ENCODE measurements at regions not wholly inside any gene's neighbourhood (a gene's known extent, or its start where the extent isn't known, plus 50 kb on each side); places are given as distances from the start of the nearest gene placed in this dataset.

DNA sequence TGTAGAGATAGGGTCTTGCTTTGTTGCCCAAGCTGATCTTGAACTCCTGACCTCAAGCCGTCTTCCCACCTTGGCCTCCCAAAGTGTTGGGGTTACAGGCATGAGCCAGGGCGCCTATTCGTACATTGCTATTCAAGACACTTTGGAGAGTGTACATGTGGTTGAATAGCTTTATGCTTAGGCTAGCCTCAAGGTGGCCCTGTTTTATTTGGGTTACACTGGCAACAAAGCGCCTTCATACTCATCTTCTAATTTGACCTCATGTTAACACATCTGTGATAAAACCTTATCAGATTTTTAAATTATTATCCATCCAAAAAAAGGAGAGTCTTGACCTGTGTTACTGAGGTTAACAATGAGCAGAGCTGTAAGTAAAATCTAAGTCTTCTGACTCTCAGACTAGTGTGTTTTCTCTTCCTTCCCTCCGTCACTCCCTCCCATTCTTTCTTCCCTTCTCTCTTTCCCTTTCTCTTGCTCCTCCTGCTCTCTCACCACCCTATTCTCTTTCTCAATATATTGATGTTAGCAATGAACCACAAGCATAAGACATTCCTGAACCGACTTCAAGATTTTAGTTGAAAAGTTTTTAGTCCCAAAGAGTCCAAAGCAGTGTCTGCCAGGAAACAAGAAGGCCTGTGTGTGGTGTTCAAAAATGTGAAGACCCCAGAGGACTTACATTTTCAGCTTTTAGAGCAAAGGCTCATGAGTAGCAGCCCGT is 603.7 kb upstream of the CFAP20DC start:
- DNase-seq, result peak in 2 of 3 donors; percentile 62 to 73

DNA sequence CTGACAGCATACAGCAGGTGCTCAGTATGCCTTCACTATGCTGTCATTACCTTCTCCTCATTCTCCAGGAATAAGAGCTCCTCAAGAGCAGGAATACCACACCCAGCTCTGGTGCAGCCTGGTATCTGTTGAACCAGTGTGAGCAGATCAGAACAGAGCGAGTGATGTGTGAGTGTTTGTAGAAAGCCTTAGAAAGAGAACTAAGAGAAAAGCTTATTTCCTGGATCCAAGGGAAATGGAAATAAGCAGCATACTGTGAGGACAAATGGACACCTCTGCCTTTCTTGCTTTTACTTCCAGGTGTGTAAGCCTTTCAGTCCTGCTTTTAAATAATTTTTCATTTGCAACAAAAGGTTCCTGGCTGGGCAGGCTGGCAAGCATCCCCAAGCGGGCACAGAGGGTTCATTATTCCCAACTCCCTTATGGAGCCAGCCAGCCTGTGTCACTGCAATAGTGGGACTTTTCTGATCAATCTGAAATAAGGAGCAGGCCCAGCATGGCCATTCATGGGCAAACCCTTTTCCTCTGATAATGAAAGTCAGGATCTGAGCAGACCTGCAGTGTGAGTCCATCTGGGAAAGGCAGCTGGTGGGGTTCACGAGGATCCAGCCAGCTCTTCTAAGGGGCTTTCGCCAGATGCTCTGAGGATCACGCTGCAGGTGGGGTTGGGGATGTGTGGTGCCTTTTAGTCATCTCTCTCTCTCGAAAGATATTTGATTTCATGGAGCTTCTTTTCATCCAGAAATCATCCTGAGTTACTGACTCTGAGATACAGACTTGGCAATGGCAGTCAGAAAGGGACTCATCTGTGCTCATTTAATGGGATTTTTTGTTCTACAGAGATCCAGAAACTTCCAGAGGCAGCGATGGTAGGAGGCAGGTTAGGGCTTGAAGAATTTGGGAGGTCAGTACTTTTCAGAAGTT is 594.9 kb upstream of the CFAP20DC start:
- DNase-seq, result peak in 2 of 3 donors; percentile 6 to 54

DNA sequence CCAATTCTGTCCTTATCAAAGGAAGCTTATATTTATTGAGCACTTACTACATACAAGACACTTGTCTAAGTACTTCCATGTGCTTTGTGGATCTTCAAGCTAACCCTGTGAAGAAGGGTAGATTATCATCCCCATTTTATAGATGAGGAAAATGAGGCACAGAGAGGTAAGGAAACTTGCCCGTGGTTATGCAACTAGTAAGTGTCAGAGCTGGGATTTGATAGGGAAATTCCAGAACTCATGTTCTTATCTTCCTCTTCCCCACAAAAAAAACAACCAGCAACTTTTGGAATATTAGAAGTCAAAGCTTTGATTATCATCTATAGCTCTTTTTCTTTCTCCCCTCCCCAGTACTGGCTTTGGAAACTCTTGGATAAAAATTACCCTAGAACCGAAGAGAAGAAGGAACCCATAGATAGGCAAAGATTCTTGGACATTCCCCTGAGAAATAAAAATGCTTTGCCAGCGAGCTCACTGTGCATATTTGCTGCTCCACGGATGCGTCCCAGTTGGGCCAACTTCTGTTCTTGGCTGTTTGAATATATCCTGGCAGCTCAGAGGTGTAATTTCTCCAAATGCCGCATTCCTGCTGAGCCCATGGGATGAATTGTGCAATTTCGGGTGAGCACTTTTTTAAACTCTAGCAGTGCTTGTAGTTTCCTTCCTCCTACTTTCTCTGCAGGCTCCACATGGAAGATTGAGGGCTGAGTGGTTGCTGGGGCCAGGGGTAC is 591.5 kb upstream of the CFAP20DC start:
- DNase-seq, result peak; percentile 38 to 83 (median 66)

DNA sequence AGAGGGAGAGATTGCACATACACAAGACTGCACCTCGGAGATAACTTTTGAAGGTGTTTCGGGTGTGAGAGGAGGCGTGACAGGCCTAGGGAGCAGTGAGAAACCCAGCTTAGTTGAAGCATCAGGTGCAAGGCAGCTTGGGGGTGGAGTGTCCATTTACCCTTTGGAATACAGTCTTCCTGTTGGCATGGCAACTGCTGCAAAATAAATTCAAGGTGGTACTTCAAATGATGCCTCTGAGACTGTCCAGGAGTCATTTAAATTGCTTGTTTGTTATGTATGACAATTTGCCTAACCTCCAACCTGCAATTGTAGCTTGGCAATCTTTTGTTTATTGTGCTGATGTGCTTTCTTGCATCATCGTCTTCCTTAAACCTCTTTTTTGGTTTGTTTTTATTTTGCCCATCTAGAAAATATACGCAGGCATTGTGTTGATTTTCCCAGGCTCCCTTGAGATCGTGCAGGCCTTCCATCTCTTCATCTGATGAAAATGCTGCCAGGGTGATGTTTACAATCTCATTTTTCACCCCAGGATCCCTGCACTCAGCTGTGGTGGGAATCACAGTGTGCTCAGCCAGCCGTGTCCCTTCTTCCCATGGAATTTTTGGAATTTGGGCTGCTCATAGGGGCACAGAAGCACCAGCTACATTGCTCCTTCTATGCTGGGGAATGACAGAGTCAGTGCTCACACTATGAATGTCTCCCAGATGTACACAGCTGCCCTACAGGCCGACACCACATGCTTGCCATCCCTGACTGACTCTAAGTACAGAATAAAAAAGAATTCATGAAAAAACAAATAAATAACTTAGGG is 583.1 kb upstream of the CFAP20DC start:
- DNase-seq, result peak in 1 of 3 donors; percentile 53

DNA sequence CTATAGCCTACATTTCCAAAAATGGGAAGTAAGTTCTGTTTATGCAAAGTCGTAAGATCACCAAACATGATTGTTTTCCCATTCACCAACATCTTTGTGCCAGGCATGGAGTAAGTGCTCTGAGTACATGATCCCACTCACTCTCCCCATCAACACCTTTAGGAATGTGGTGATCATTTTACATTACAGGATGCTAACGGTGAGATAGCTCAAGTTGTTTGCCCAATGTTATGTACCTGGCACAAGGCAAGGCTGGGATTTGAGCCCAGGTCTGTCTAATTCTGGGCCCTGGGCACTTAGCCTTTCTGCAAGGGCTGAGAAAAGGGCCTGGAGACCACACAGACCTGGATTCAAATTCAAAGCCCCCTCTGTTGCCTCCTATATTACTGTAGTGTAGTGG is 581.7 kb upstream of the CFAP20DC start:
- no peak for DNase-seq

DNA sequence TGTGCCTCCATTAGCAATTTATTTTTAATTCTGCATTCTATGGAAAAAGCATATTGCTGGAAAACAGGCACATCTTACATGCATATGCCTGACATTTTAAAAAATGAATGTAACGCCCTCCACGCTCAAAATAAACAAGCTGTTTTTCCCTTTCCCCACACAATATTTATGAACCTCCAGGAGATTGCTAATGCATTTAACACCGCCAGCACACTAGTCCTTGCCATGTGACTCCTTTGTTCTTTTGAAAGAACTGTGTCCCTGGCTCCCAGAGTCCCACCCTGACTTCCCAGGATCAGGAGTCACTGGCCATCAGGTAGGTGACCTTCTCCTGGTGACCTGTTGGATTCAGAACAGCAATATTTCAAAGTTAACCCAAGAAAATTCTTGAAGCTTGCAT is 571.2 kb upstream of the CFAP20DC start:
- no peak for DNase-seq

DNA sequence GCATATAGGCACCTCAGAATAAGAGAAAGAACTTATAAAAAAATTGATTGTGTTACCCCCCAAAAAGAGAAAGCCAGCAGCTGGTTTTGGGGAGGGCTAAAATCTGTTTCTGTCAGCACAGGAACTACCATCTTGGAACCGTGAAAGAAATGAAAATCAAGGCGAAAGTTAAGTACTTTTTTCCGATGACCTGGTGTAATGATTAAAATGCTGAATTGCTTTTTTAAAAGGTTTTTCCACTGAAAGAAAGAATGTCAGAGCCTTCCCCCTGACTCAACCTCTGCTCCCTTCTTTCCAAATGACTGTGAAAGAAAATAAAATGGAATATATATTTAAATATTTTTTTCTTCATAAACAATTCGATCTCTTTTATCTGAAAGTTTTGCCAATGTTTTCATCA is 570.5 kb upstream of the CFAP20DC start:
- no peak for DNase-seq

DNA sequence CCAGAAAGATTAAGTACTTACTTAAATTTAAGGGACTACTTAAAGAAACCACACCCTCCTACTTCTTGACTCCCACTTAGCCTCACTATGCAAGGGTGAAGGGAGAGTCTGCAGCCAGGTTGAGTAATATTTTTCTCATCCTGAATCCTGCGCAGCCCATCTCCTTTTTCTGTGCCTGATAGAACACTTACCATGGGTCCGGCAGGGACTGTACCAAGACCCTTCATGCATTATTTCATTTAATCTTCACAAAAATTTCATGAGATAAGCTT is 562.6 kb upstream of the CFAP20DC start:
- DNase-seq, result no peak

DNA sequence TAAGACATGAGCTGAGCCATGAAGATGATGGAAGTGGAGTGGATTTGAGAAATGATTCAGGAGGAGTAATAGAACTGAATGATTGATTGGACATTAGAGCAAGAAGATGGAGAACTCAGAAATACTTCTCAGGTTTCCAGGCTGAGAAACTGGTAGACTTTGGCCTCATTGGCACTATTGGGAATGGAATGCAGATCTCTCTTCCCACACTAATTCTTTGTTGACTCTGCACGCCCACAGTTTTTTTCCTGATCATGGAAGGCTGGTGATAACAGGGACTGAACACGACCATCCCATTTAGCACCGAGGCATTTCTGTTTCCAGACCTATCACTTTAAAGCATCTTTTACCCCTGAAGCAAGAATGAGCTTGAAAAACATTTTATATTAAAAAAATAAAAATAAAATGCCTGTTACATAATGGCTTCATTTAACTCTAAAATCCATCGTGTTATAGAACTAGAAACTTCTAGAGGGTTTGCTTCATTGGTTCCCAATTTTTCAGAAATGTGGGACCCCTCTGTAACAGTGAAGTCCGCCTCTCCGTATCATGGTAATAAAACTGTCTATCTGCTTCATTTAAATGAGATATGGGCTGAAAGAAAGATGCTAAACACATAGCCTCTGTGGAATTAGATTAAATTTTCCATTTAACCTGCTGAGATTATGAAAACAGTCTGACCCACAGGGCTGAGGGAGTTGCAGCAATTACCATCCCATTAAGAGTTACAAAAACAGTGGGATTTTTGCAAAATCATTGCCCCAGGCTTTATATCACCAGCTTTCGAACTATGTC is 562.0 kb upstream of the CFAP20DC start:
- DNase-seq, result no peak

DNA sequence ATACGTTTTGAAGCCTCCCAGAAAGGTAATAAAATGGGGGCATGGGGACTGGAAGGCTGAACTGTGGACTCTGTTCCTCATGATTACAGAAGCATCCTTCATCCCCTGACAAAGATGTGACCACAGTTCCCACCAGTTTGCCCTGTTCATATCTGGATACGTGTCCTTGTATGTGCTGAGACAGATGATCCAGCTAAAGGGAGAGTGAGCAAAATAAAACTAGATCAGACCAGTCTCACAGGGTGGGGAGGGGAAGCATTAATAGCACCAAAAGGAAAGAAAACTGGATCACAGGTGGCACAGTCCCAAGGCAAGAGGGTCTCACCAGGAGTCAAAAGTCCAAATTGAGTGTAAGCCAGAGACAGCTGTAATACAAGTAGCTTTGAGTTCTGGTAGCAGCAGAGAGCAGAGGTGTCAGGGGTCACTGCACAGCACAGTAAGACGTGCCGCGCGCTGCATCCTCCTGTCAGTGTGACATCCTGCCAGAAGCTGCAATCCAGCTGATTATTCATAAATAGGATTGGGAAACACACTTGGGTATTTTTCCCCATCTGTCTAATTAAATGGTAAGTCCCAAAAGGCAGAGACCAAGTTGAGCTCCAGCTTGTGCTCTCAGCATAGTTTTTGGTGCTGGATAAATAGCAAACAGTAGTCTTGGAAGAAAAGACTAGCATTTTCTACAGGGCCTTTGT is 560.0 kb upstream of the CFAP20DC start:
- peak; percentile 27 to 81 (median 35) for DNase-seq

DNA sequence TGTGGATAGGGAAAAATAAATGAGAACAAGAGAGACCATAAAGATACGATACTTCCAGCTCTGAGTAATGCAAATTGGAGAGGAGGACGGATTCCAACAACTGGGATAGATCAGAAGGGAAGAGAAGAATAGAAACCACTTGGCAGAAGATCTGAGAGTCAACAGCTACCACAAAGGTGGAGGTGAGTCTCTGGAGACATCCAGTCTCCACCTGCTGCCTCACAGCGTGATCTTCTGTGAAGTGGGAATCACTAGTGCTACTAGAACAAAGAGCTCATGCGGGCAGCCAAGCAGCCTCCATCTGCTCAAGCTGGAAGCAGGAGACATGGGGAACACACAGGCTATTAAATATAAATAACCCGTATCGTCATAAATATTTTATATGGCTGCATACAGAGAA is 558.5 kb upstream of the CFAP20DC start:
- no peak for DNase-seq

DNA sequence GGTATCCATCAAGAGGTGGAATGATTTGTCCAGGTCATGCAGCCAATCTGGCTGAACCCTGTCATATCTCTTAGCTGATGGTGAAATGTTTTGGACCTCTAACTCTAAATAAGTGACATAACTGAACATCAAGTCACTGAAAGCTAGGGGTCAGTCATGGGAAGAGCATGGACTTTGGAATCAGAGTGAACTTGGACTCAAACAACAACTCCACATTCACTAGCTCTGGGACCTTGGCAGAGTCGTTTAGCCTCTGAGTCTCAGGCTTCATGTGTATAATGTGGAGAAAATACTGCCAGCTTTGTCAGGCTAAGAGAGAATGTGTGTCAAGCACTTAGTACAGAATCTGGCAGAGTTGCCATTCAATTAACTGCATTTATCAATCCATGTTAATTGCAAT is 557.8 kb upstream of the CFAP20DC start:
- DNase-seq, result peak in 1 of 3 donors; percentile 15

DNA sequence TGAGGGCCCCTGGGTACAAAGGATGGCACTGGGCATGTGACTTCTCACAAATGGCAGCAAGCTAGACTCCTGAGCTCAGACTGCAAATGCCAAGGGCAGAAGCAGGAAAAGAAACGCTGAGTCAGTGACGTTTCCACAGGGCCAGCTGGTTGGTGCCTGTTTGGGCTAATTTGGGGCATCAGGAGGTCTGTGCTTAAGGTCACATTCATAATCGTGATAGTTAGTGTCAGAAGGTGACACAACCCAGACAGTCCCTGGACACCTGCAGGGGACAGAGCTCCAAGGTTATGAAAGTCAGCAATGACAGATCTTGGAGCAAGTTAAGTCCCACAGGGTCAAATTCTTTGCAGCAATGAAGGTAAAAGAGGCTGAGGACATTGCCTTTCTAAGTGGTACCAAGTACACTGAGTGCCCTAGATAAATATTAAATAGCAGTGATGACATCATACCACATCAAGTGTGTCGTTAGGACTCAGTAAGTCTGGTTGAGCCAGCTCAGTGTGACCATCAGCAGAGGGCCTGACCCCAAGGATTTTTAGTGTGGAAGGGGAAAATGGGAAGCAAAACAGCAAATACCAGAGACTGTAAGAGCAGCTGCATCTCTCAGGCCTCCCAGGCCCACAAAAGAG is 556.9 kb upstream of the CFAP20DC start:
- no peak for DNase-seq

DNA sequence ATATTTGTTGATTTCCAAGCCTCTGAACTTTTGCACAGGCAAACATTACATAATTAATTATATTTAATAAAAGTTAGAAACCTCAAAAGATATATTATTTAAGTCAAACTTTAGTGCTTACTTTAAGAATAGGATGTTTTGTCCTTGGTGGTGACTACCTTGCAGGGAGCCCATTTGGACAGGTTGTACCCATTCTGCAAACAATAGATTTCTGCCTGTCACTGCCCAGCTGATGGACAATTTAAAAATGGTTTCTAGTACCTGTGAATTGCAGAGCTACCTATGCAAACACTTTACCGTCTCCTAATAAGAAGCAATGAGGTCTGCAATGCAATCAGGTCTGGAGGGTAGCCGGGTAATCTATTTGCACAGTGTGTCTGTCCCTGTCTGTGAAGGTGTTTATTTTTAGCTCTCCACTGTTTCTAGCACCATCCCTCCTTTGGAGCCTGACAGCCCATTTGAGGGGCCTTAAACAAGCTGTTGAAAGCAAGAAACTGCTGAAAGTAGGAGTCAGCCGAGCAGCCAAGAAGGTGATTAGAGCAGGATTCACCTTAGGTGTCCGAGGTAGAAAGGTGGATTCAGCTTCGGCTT is 556.2 kb upstream of the CFAP20DC start:
- DNase-seq, result no peak

DNA sequence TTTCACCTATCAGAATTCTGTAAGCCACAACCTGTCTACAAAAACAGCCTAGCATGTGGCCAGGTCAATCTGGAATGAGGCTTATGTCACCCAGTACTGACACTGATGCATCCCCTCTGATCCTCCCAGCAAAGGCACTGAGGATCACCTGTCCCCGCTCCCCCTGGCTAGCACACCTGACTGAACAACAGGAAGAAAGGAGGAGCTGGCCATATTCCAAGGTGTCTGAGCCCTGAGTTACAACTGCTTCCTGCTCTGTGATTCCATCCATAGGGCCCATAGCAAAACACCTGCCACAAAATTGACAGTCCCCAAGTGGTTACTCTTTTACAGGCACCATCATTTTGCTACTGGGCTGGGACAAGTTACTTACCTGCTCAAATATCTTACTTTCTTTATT is 555.5 kb upstream of the CFAP20DC start:
- DNase-seq, result no peak

DNA sequence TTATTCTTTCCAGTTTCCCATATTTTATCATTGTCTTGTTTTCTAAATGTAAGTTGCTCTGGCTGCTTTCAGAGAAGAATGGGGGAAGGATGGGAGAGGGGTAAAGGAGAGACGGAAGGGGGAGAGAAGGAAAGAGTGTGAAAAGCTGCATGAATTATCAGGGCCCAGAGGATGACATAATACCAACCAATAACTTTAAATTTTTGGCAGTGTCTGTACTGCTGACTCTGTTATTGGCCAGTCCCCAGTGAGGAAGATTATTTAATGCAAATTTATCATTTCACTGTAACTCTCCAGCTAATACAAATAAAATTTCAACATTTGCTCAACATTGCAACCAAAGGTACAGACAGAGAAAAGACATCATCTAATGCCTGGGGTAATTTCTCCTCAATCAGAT is 551.7 kb upstream of the CFAP20DC start:
- DNase-seq, result peak; percentile 17 to 67 (median 47)

DNA sequence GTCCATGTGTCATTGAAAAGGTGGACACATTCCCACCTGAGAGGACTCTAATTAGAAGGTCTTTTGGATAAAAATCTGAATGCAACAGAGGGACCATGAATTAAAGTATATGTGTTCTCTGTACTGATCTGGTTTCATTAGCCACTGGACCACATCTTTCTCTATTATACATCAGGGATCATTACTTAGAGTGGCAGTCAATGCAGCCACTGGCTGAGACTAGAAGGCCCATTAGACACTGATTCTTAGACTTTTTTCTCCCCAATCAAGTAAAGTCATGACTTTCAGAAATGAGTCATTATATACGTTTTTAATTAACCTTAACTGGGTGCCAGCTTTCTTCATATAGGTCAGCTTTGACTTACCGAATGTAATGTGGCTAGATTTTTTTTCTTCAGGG is 550.8 kb upstream of the CFAP20DC start:
- no peak for DNase-seq

DNA sequence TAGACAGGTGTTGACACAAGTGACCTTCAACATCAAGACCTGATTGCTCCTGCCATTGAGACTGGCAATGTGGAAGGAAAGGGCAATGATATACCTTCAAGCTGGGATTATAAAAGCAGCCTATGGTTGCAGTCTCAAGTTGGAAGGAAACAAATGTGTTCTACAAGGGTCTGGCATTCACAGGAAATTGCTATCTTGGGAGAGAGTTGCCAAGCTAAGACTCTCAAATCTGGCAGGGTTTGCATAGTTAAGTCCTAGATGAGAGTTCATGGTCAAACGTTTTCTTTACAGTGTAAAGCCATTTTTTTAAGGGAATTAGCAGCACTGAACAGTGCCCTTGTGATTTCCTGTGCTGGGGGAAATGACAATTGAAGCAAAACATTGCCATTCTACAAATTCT is 546.9 kb upstream of the CFAP20DC start:
- no peak for DNase-seq

DNA sequence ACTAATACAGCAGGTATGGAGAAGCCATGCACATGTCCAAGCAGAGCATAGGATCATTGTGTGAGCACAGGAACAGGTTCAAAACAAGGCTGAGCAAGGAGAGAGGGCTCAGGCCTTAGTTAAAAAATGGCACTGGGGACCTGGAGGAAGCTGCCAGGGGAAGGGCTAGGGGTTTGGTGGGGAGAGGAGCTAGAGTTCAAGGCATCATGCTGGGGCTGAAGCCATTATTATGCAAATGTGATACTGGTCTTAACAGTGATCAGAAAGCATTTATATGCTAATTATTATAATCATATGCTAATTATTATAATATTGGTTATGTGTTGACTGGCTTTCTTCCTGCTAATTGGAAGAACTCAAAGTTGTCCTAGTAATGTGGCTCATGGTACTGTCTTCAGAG is 546.0 kb upstream of the CFAP20DC start:
- DNase-seq, result no peak

Measured in muscle of back (tissue), 3 donors.